ENCODE measurements at regions not wholly inside any gene's neighbourhood (a gene's known extent, or its start where the extent isn't known, plus 50 kb on each side); places are given as distances from the start of the nearest gene placed in this dataset.

- no peaks in the 10 kb centered on the region for H3K27me3 Mint-ChIP-seq (ENCODE audit: low read depth, poor library complexity)
- no peak for TF ChIP-seq CTCF (IDR thresholded peaks at IDR 0.05)
These were observed 230.7 kb upstream of the CAND1 start for GRCh38 chr12:67038486-67038885.

GRCh38 chr12:67039995-67040860, 228.9 kb upstream of the CAND1 start:
- no peak for DNase-seq
- Mint-ChIP-seq H3K9me3 (peaks cover 4% of the 10 kb centered on the region), H3K27me3 (ENCODE audit: low read depth, poor library complexity) (no peaks in the 10 kb centered on the region), H3K4me1 (peaks cover 45% of the 10 kb centered on the region), H3K27ac (peak overlapping the region; percentile 14), H3K36me3 (ENCODE audit: low read depth) (no peaks in the 10 kb centered on the region), H3K4me3 (no peak overlapping the region)
- no peak for TF ChIP-seq CTCF (IDR thresholded peaks at IDR 0.05)

More at GRCh38 chr12:67038486-67038885, 230.7 kb upstream of the CAND1 start:
- peaks cover 45% of the 10 kb centered on the region for H3K4me1 Mint-ChIP-seq
- H3K27ac Mint-ChIP-seq, result no peak overlapping the region
- DNase-seq, result no peak
- no peak overlapping the region for H3K4me3 Mint-ChIP-seq
- H3K9me3 Mint-ChIP-seq, result peaks cover 4% of the 10 kb centered on the region
- no peaks in the 10 kb centered on the region for H3K36me3 Mint-ChIP-seq (ENCODE audit: low read depth)

- H3K27ac Mint-ChIP-seq, result peak overlapping the region; percentile 14
- H3K4me1 Mint-ChIP-seq, result peaks cover 45% of the 10 kb centered on the region
- no peak overlapping the region for H3K4me3 Mint-ChIP-seq
- DNase-seq, result no peak
- no peak for TF ChIP-seq CTCF (IDR thresholded peaks at IDR 0.05)
- H3K9me3 Mint-ChIP-seq, result peaks cover 4% of the 10 kb centered on the region
- peaks cover 3% of the 10 kb centered on the region for H3K27me3 Mint-ChIP-seq (ENCODE audit: low read depth, poor library complexity)
- no peaks in the 10 kb centered on the region for H3K36me3 Mint-ChIP-seq (ENCODE audit: low read depth)
These were observed 228.4 kb upstream of the CAND1 start for GRCh38 chr12:67040861-67041137.

- H3K27me3 Mint-ChIP-seq (ENCODE audit: low read depth, poor library complexity), result peaks cover 3% of the 10 kb centered on the region
- peak overlapping the region; percentile 24 for H3K27ac Mint-ChIP-seq
- H3K36me3 Mint-ChIP-seq (ENCODE audit: low read depth), result no peaks in the 10 kb centered on the region
- no peaks in the 10 kb centered on the region for H3K9me3 Mint-ChIP-seq
- H3K4me1 Mint-ChIP-seq, result peaks cover 49% of the 10 kb centered on the region
- DNase-seq, result no peak
- no peak overlapping the region for H3K4me3 Mint-ChIP-seq
- no peak for TF ChIP-seq CTCF (IDR thresholded peaks at IDR 0.05)
These were observed 226.4 kb upstream of the CAND1 start for GRCh38 chr12:67042697-67043131.

GRCh38 chr12:67043771-67044170, 225.4 kb upstream of the CAND1 start:
- Mint-ChIP-seq H3K4me1 (peaks cover 40% of the 10 kb centered on the region), H3K27ac (no peak overlapping the region)
- TF ChIP-seq CTCF (IDR thresholded peaks at IDR 0.05), result no peak

GRCh38 chr12:67045650-67046049, 223.5 kb upstream of the CAND1 start:
- TF ChIP-seq CTCF (IDR thresholded peaks at IDR 0.05), result no peak
- no peak for DNase-seq
- H3K27ac Mint-ChIP-seq, result no peak overlapping the region
- no peaks in the 10 kb centered on the region for H3K36me3 Mint-ChIP-seq (ENCODE audit: low read depth)
- peaks cover 29% of the 10 kb centered on the region for H3K4me1 Mint-ChIP-seq
- no peak overlapping the region for H3K4me3 Mint-ChIP-seq
- H3K27me3 Mint-ChIP-seq (ENCODE audit: low read depth, poor library complexity), result peaks cover 3% of the 10 kb centered on the region
- no peaks in the 10 kb centered on the region for H3K9me3 Mint-ChIP-seq

More at GRCh38 chr12:67043771-67044170, 225.4 kb upstream of the CAND1 start:
- Mint-ChIP-seq H3K4me3 (no peak overlapping the region), H3K36me3 (ENCODE audit: low read depth) (no peaks in the 10 kb centered on the region), H3K9me3 (no peaks in the 10 kb centered on the region), H3K27me3 (ENCODE audit: low read depth, poor library complexity) (peaks cover 3% of the 10 kb centered on the region)
- DNase-seq, result no peak
